OCI-LY7 (cell line): ENCODE measurements at regions not wholly inside any gene's neighbourhood (a gene's known extent, or its start where the extent isn't known, plus 50 kb on each side); places are given as distances from the start of the nearest gene placed in this dataset.

ENCODE experiments used
- BruUV-seq: library from RNA; stranded (reverse); fragments of 400-500 nt; replicated peaks from 2 replicates; lab custom pipeline; 2021; lab: Mats Ljungman, UMichigan
- CTCF ChIA-PET: fragments of 300-600 bp; sonication (Branson Sonifier 250); formaldehyde crosslinking; loops from one replicate; lab custom pipeline; 2022; ENCODE audit warnings: antibody characterized with exemption; ENCODE audit not compliant: unreplicated experiment; lab: Charles Lee
- POLR2A ChIA-PET: fragments of 300-600 bp; sonication (Branson Sonifier 250); formaldehyde crosslinking; loops from one replicate; lab custom pipeline; 2022; ENCODE audit warnings: antibody characterized with exemption; lab: Charles Lee
- DNase-seq: peaks from one replicate; pipeline ENCODE4 v3.0.0-alpha.2; 2015; ENCODE audit warnings: low spot score
- H2AFZ ChIP-seq: fragments of 200-600 bp; sonication (generic), shearing (Covaris generic); 2 replicates; pipeline ENCODE4 v1.6.1; 2014; ENCODE audit warnings: mild to moderate bottlenecking, antibody characterized with exemption, low read length, moderate library complexity
- H3K27ac ChIP-seq: fragments of 200-600 bp; sonication (generic); 2 replicates; pipeline ENCODE4 v1.5.1; 2014; ENCODE audit warnings: mixed run types, low read depth, mild to moderate bottlenecking, moderate library complexity, low read length, inconsistent platforms; ENCODE audit not compliant: poor library complexity, severe bottlenecking
- H3K36me3 ChIP-seq: fragments of 200-600 bp; sonication (generic); 2 replicates; pipeline ENCODE4 v1.6.1; 2014; ENCODE audit warnings: mild to moderate bottlenecking, antibody characterized with exemption, low read length, moderate library complexity, mixed read lengths; ENCODE audit not compliant: insufficient read depth
- H3K4me1 ChIP-seq: fragments of 200-600 bp; sonication (generic); 2 replicates; pipeline ENCODE4 v1.5.1; 2014; ENCODE audit warnings: mild to moderate bottlenecking, low read length; ENCODE audit not compliant: insufficient read depth, poor library complexity, severe bottlenecking
- H3K4me2 ChIP-seq: fragments of 200-600 bp; sonication (generic); 2 replicates; pipeline ENCODE4 v1.6.1; 2014; ENCODE audit warnings: mild to moderate bottlenecking, low read length
- H3K4me3 ChIP-seq: fragments of 200-600 bp; sonication (generic); 2 replicates; pipeline ENCODE4 v1.5.1; 2014; ENCODE audit warnings: mild to moderate bottlenecking, low read depth, low read length; ENCODE audit not compliant: poor library complexity, severe bottlenecking
- H3K79me2 ChIP-seq: fragments of 200-600 bp; sonication (generic); 2 replicates; pipeline ENCODE4 v1.6.1; 2016; ENCODE audit warnings: low read depth, mild to moderate bottlenecking, low read length, moderate library complexity, mixed read lengths; ENCODE audit not compliant: insufficient read depth
- H3K9me2 ChIP-seq: fragments of 200-600 bp; sonication (generic); 2 replicates; pipeline ENCODE4 v1.6.1; 2016; ENCODE audit warnings: mild to moderate bottlenecking, low read length, mixed read lengths; ENCODE audit not compliant: insufficient read depth
- H3K9me3 ChIP-seq: fragments of 200-600 bp; sonication (generic); 2 replicates; pipeline ENCODE4 v1.6.1; 2014; ENCODE audit warnings: mild to moderate bottlenecking, mixed run types, low read length, mixed read lengths
- H4K20me1 ChIP-seq: fragments of 200-600 bp; sonication (generic); 2 replicates; pipeline ENCODE4 v1.6.1; 2014; ENCODE audit warnings: mild to moderate bottlenecking, antibody characterized with exemption, low read length, moderate library complexity, mixed read lengths; ENCODE audit not compliant: insufficient read depth
- EZH2phosphoT487 ChIP-seq: fragments of 200-600 bp; sonication (generic); IDR thresholded peaks from 2 replicates; pipeline ENCODE4 v1.6.1; 2018; ENCODE audit warnings: low read depth, borderline replicate concordance, mild to moderate bottlenecking, mixed run types, antibody characterized with exemption, low read length, moderate library complexity, mixed read lengths
- intact Hi-C: fragments of 100-400 bp; cut with micrococcal nuclease; formaldehyde crosslinking; loops from one replicate; pipeline ENCODE4 v1.10.0; 2022; ENCODE audit not compliant: unreplicated experiment
- TF ChIP-seq, protein P1 (sequence below): fragments of 200-600 bp; sonication (generic); conservative IDR thresholded peaks from 2 replicates; pipeline ENCODE4 v1.5.1; 2014; ENCODE audit warnings: mild to moderate bottlenecking, antibody characterized with exemption, low read length, moderate library complexity, mixed read lengths

DNA sequence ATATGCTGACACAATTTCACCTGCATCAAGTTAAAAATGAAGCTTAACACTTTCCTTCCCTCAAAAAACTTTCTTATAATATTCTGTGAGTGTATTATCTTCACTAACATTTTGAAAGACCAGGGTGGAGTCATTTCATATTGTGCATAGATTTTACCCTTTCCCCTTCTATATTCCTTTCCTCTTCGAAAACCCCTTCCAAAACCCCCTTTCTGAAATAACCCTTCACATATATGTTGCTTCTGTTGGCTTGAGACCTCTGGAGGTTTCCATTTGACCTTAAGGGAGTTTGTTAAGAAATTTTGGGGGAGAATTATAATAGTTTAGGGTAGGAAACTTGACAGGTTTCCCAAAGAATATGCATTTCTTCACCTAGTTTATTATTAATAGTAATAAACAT lies 489.6 kb upstream of the MIR17HG start:
- no peaks in the 10 kb centered on the region for H3K4me1 ChIP-seq
- intact Hi-C loops = no loop called here
- no peak overlapping the region for H3K27ac ChIP-seq
- BruUV-seq = no TSS peak
- no peak overlapping the region for H3K4me2 ChIP-seq
- TF ChIP-seq, protein P1, sequence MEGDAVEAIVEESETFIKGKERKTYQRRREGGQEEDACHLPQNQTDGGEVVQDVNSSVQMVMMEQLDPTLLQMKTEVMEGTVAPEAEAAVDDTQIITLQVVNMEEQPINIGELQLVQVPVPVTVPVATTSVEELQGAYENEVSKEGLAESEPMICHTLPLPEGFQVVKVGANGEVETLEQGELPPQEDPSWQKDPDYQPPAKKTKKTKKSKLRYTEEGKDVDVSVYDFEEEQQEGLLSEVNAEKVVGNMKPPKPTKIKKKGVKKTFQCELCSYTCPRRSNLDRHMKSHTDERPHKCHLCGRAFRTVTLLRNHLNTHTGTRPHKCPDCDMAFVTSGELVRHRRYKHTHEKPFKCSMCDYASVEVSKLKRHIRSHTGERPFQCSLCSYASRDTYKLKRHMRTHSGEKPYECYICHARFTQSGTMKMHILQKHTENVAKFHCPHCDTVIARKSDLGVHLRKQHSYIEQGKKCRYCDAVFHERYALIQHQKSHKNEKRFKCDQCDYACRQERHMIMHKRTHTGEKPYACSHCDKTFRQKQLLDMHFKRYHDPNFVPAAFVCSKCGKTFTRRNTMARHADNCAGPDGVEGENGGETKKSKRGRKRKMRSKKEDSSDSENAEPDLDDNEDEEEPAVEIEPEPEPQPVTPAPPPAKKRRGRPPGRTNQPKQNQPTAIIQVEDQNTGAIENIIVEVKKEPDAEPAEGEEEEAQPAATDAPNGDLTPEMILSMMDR = no peak
- no peak for TF ChIP-seq EZH2phosphoT487
- no peaks in the 10 kb centered on the region for H3K36me3 ChIP-seq
- no peak overlapping the region for H3K4me3 ChIP-seq
- H4K20me1 ChIP-seq = no peaks in the 10 kb centered on the region
- no peaks in the 10 kb centered on the region for H3K79me2 ChIP-seq
- H2AFZ ChIP-seq = no peak overlapping the region
- ChIA-PET CTCF (interaction anchor here (1.3 kb wide), 1 partner anchor 10 kb away, joined by 3 read pairs; no protein-coding TSS in a partner anchor), POLR2A (interaction anchor here (0.5 to 1.7 kb wide), 4 partner anchors 9 to 841 kb away, joined by 3 to 8 read pairs (median 4); no protein-coding TSS in a partner anchor)
- no peaks in the 10 kb centered on the region for H3K9me2 ChIP-seq
- no peaks in the 10 kb centered on the region for H3K9me3 ChIP-seq
- no peak for DNase-seq

- peaks cover 3% of the 10 kb centered on the region for H3K4me1 ChIP-seq
- no peak overlapping the region for H3K27ac ChIP-seq
- H3K36me3 ChIP-seq = no peaks in the 10 kb centered on the region
- no peak for DNase-seq
- H3K79me2 ChIP-seq = no peaks in the 10 kb centered on the region
- no peak overlapping the region for H2AFZ ChIP-seq
- no peak for TF ChIP-seq EZH2phosphoT487
- TF ChIP-seq, protein P1 = no peak
- H3K9me2 ChIP-seq = no peaks in the 10 kb centered on the region
- ChIA-PET POLR2A (interaction anchor here (0.7 to 1.2 kb wide), 2 partner anchors 9 to 31 kb away, joined by 3 to 8 read pairs; no protein-coding TSS in a partner anchor), CTCF (no interaction called here)
- no peaks in the 10 kb centered on the region for H3K9me3 ChIP-seq
- no peaks in the 10 kb centered on the region for H4K20me1 ChIP-seq
- no peak overlapping the region for H3K4me3 ChIP-seq
- BruUV-seq = no TSS peak
- intact Hi-C loops = loop anchor here (5.0 kb wide), 1 partner anchor 1799 kb away; no protein-coding TSS in a partner anchor
- H3K4me2 ChIP-seq = no peak overlapping the region
These were observed 481.5 kb upstream of the MIR17HG start for GRCh38 chr13:90866006-90866405.

- intact Hi-C loops = loop anchor here (5.0 kb wide), 1 partner anchor 1800 kb away; no protein-coding TSS in a partner anchor
- TF ChIP-seq EZH2phosphoT487 = no peak
- TF ChIP-seq, protein P1 = peak; percentile 100
- ChIA-PET CTCF (interaction anchor here (0.6 kb wide), 1 partner anchor 9 kb away, joined by 3 read pairs; no protein-coding TSS in a partner anchor), POLR2A (interaction anchor here (0.6 to 1.2 kb wide), 4 partner anchors 10 to 966 kb away, joined by 3 to 8 read pairs (median 3); no protein-coding TSS in a partner anchor)
- peak; percentile 82 for DNase-seq
- Histone ChIP-seq H3K79me2 (no peaks in the 10 kb centered on the region), H4K20me1 (no peaks in the 10 kb centered on the region), H3K9me2 (no peaks in the 10 kb centered on the region), H3K4me2 (0 out of 2 replicates have a peak overlapping the region, but pooled peaks have one; percentile 1), H3K27ac (no peak overlapping the region), H3K36me3 (no peaks in the 10 kb centered on the region), H2AFZ (peak overlapping the region; percentile 47), H3K4me1 (peaks cover 3% of the 10 kb centered on the region), H3K9me3 (no peaks in the 10 kb centered on the region), H3K4me3 (no peak overlapping the region)
- no TSS peak for BruUV-seq
These were observed 480.2 kb upstream of the MIR17HG start for GRCh38 chr13:90867336-90867683.
